Duodenal mucosa (tissue), 2 donors: ENCODE measurements at regions not wholly inside any gene's neighbourhood (a gene's known extent, or its start where the extent isn't known, plus 50 kb on each side); places are given as distances from the start of the nearest gene placed in this dataset.
"Not testable (repeated sequence)": the region's sequence is repeated elsewhere in the genome, so short reads cannot be mapped to it uniquely, and the experiment has no call there.

ENCODE experiments used
- H3K27ac ChIP-seq: one replicate; pipeline ENCODE4 v1.7.0; 2013; ENCODE audit warnings: low read depth, low read length
- H3K27me3 ChIP-seq, 2 donors: one replicate each; pipeline ENCODE4 v1.7.0; 2013; ENCODE audit warnings: low read length in 2 of 2, control low read depth in 1 of 2; ENCODE audit not compliant: insufficient read depth in 2 of 2, control insufficient read depth in 1 of 2
- H3K36me3 ChIP-seq, 2 donors: one replicate each; pipeline ENCODE4 v1.7.0; 2013; ENCODE audit warnings: low read length in 2 of 2, control low read depth in 1 of 2; ENCODE audit not compliant: insufficient read depth in 2 of 2, control insufficient read depth in 1 of 2
- H3K4me1 ChIP-seq, 2 donors: one replicate each; pipeline ENCODE4 v1.7.0; 2013; ENCODE audit warnings: low read length in 2 of 2, control low read depth in 1 of 2; ENCODE audit not compliant: insufficient read depth in 2 of 2, control insufficient read depth in 1 of 2
- H3K4me3 ChIP-seq, 2 donors: one replicate each; pipeline ENCODE4 v1.7.0; 2013; ENCODE audit warnings: low read length in 2 of 2, low read depth in 1 of 2
- H3K9ac ChIP-seq, 2 donors: one replicate each; pipeline ENCODE4 v1.7.0; 2013; ENCODE audit warnings: low read length in 2 of 2, low read depth in 1 of 2
- H3K9me3 ChIP-seq, 2 donors: one replicate each; pipeline ENCODE4 v1.7.0; 2013; ENCODE audit warnings: low read length in 2 of 2, control low read depth in 1 of 2; ENCODE audit not compliant: control insufficient read depth in 1 of 2

- H3K27ac ChIP-seq = no peak overlapping the region
- H3K4me3 ChIP-seq = no peak overlapping the region
- H3K9ac ChIP-seq = no peak overlapping the region
- H3K36me3 ChIP-seq = no peaks in the 10 kb centered on the region
- no peaks in the 10 kb centered on the region for H3K27me3 ChIP-seq
- H3K4me1 ChIP-seq = no peaks in the 10 kb centered on the region
- H3K9me3 ChIP-seq = no peaks in the 10 kb centered on the region
Observed at GRCh38 chr13:60258349-60258748, 94.6 kb upstream of the DIAPH3 start.

DNA sequence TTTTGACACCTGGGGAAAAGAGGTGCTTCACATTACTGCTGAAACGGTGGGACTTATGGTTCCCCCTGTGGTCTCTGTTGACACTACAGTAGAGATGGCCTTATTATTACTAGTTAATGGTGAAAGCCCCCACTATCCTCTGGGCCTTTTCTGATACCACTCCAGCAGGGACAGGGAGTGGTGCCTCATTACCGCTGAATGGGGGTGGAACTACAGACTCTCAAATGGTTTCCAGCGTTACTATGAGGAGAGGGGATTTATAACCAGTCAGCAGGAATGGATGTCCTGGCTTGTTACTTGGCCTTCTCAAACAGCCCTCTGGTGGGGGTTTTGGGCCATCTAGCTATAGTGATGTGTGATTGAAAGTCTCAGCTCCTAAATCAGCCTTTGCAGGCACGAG is 96.7 kb upstream of the DIAPH3 start:
- no peaks in the 10 kb centered on the region for H3K27me3 ChIP-seq
- no peaks in the 10 kb centered on the region for H3K36me3 ChIP-seq
- H3K4me3 ChIP-seq = no peak overlapping the region
- H3K9ac ChIP-seq = no peak overlapping the region
- no peak overlapping the region for H3K27ac ChIP-seq
- H3K4me1 ChIP-seq = no peaks in the 10 kb centered on the region
- no peaks in the 10 kb centered on the region for H3K9me3 ChIP-seq

- Histone ChIP-seq H3K27me3 (no peaks in the 10 kb centered on the region), H3K9me3 (no peaks in the 10 kb centered on the region), H3K27ac (no peak overlapping the region), H3K4me1 (no peaks in the 10 kb centered on the region), H3K4me3 (no peak overlapping the region), H3K9ac (no peak overlapping the region), H3K36me3 (no peaks in the 10 kb centered on the region)
Observed at GRCh38 chr13:60261432-60262351, 98.0 kb upstream of the DIAPH3 start.

DNA sequence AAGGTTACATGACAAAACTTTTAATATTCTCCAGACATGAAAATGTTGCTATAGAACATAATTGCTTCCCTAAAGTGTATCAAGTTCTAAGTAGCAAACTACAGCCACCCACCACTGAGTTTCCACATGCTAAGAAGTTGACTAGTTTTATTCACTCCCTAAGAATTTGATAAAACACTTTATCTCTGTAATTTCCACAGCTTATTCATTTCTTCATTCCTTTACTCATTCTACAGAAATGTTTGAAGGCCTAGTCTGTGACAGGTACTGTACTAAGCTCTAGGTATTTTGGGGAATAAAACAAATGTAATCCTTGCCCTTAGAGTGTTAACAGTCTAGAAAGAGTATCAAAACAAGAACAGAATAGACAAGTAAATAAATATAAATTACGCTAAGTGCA is 101.8 kb upstream of the DIAPH3 start:
- H3K27ac ChIP-seq = no peak overlapping the region
- H3K27me3 ChIP-seq = no peaks in the 10 kb centered on the region
- no peaks in the 10 kb centered on the region for H3K9me3 ChIP-seq
- no peak overlapping the region for H3K9ac ChIP-seq
- no peaks in the 10 kb centered on the region for H3K36me3 ChIP-seq
- H3K4me3 ChIP-seq = no peak overlapping the region
- no peaks in the 10 kb centered on the region for H3K4me1 ChIP-seq

DNA sequence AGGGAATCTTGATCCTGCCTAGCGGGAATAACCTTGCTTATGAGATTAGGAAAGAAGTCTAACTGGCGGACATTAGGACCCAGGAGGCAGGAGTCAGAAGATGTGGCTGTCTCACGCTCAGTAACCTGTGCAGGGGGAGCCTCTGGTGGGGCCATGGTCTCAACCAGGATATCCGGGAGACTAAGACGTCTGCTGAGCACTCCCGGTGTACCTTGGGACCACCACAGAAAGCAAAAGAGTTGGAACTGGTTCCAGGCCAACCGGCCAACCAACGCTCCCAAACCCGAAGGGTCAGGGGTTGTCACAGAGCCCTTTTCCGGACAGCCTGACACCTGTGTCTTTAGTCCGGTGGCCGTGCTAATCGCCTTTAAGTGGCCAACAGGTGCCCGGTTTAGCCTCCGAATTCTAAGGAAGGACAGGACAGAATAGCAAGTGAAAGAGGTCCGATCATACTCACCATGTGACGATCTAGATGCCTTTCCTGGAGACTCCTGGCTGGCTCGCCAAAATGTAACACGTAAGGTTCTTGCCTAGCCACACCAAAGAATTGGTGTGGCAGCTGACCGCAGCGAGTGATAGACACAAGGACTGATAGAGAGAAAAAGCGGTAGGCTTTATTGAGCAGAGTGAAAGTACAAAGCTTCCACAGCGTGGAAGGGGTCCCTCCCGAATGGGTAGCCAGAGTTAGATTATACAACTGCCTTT is 103.9 kb upstream of the DIAPH3 start:
- Histone ChIP-seq H3K4me1 (no peaks in the 10 kb centered on the region), H3K9me3 (no peaks in the 10 kb centered on the region), H3K27me3 (no peaks in the 10 kb centered on the region), H3K9ac (peak overlapping the region; percentile 41 to 47), H3K27ac (no peak overlapping the region), H3K4me3 (peak overlapping the region; percentile 64 to 70), H3K36me3 (no peaks in the 10 kb centered on the region)

GRCh38 chr13:60268203-60268555 is 104.5 kb upstream of the DIAPH3 start:
- H3K9me3 ChIP-seq = no peaks in the 10 kb centered on the region
- H3K9ac ChIP-seq = peak overlapping the region; percentile 41 to 47
- no peaks in the 10 kb centered on the region for H3K36me3 ChIP-seq
- peak overlapping the region; percentile 64 to 70 for H3K4me3 ChIP-seq
- H3K27ac ChIP-seq = no peak overlapping the region
- H3K27me3 ChIP-seq = no peaks in the 10 kb centered on the region
- H3K4me1 ChIP-seq = no peaks in the 10 kb centered on the region

- H3K9ac ChIP-seq = no peak overlapping the region
- H3K36me3 ChIP-seq = no peaks in the 10 kb centered on the region
- H3K27ac ChIP-seq = no peak overlapping the region
- no peaks in the 10 kb centered on the region for H3K27me3 ChIP-seq
- no peak overlapping the region for H3K4me3 ChIP-seq
- H3K9me3 ChIP-seq = no peaks in the 10 kb centered on the region
- no peaks in the 10 kb centered on the region for H3K4me1 ChIP-seq
Observed at GRCh38 chr13:60273971-60274527, 110.3 kb upstream of the DIAPH3 start.

DNA sequence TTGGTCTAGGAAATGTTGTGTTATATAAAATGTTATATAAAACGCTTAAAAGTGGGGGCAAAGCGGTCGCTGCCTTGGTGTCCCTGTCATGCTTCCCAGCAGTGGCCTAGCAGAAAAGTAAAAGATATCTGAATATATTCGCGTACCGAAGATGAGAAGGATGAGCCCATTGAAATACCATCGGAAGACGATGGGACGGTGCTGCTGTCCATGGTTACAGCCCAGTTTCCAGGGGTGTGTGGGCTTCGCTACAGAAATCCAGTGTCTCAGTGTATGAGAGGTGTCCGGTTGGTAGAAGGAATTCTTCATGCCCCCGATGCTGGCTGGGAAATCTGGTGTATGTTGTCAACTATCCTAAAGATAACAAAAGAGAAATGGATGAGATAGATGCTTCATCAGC is 110.9 kb upstream of the DIAPH3 start:
- no peaks in the 10 kb centered on the region for H3K36me3 ChIP-seq
- H3K9ac ChIP-seq = no peak overlapping the region
- no peak overlapping the region for H3K4me3 ChIP-seq
- H3K9me3 ChIP-seq = no peaks in the 10 kb centered on the region
- no peaks in the 10 kb centered on the region for H3K4me1 ChIP-seq
- H3K27me3 ChIP-seq = no peaks in the 10 kb centered on the region
- no peak overlapping the region for H3K27ac ChIP-seq

DNA sequence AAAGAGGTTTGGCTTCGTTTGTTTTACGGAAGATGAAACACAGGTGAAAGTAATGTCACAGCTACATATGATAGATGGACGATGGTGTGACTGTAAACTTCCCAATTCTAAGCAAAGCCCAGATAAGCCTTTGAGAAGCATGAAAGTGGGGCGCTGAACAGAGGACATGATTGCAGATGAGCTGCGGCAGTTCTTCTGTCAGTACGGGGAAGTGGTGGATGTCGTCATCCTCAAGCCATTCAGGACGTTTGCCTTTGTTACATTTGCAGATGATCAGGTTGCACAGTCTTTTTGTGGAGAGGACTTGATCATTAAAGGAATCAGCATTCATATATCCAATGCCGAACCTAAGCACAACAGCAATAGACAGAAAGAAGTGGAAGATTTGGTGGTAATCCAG is 111.5 kb upstream of the DIAPH3 start:
- no peaks in the 10 kb centered on the region for H3K36me3 ChIP-seq
- H3K27ac ChIP-seq = no peak overlapping the region
- no peak overlapping the region for H3K9ac ChIP-seq
- no peaks in the 10 kb centered on the region for H3K27me3 ChIP-seq
- no peaks in the 10 kb centered on the region for H3K4me1 ChIP-seq
- H3K9me3 ChIP-seq = no peaks in the 10 kb centered on the region
- no peak overlapping the region for H3K4me3 ChIP-seq

GRCh38 chr13:60280524-60280923 is 116.5 kb upstream of the TDRD3 start:
- not testable (repeated sequence) for H3K9me3 ChIP-seq, H3K36me3 ChIP-seq, H3K4me1 ChIP-seq, H3K27me3 ChIP-seq, H3K27ac ChIP-seq, H3K9ac ChIP-seq, H3K4me3 ChIP-seq
